Skin epidermis (tissue), 12 donors: ENCODE measurements at regions not wholly inside any gene's neighbourhood (a gene's known extent, or its start where the extent isn't known, plus 50 kb on each side); places are given as distances from the start of the nearest gene placed in this dataset.
"Not testable (repeated sequence)": the region's sequence is repeated elsewhere in the genome, so short reads cannot be mapped to it uniquely, and the experiment has no call there.

Experiments
- H3K27ac ChIP-seq, 21 experiments: fragments of 200-600 bp; sonication (generic) in 11 of 21; one replicate each; pipeline ENCODE4 v1.5.0; 2020; ENCODE audit warnings: mild to moderate bottlenecking in 3 of 21, inconsistent platforms in 2 of 21, moderate library complexity in 2 of 21
- H3K4me3 ChIP-seq, 7 experiments: fragments of 200-600 bp; sonication (generic) in 2 of 7; one replicate each; pipeline ENCODE4 v1.5.0; 2020; ENCODE audit warnings: inconsistent platforms in 2 of 7, mild to moderate bottlenecking in 2 of 7, moderate library complexity in 1 of 7

GRCh38 chr22:47302587-47302986, 540.1 kb downstream of the TBC1D22A start:
- H3K4me3 ChIP-seq, H3K27ac ChIP-seq: not testable (repeated sequence)

- H3K4me3 ChIP-seq, result no peak overlapping the region
- H3K27ac ChIP-seq, result no peak overlapping the region
These were observed 539.5 kb downstream of the TBC1D22A start for GRCh38 chr22:47301820-47302475.

- Histone ChIP-seq H3K4me3 (no peak overlapping the region), H3K27ac (no peak overlapping the region)
These were observed 538.4 kb downstream of the TBC1D22A start for GRCh38 chr22:47300698-47301405.

GRCh38 chr22:47299863-47300697, 537.6 kb downstream of the TBC1D22A start:
- no peak overlapping the region for H3K27ac ChIP-seq
- no peak overlapping the region for H3K4me3 ChIP-seq

GRCh38 chr22:47299211-47299862, 536.9 kb downstream of the TBC1D22A start:
- Histone ChIP-seq H3K27ac (no peak overlapping the region), H3K4me3 (no peak overlapping the region)

- H3K4me3 ChIP-seq, result no peak overlapping the region
- H3K27ac ChIP-seq, result no peak overlapping the region
These were observed 535.8 kb downstream of the TBC1D22A start for GRCh38 chr22:47298017-47298785.

GRCh38 chr22:47297261-47298016, 535.0 kb downstream of the TBC1D22A start:
- Histone ChIP-seq H3K27ac (no peak overlapping the region), H3K4me3 (no peak overlapping the region)

- no peak overlapping the region for H3K27ac ChIP-seq
- H3K4me3 ChIP-seq, result no peak overlapping the region
These were observed 534.2 kb downstream of the TBC1D22A start for GRCh38 chr22:47296405-47297260.

GRCh38 chr22:47295982-47296381, 533.5 kb downstream of the TBC1D22A start:
- Histone ChIP-seq H3K4me3 (no peak overlapping the region), H3K27ac (no peak overlapping the region)

GRCh38 chr22:47295226-47295901, 532.9 kb downstream of the TBC1D22A start:
- H3K27ac ChIP-seq, result no peak overlapping the region
- H3K4me3 ChIP-seq, result no peak overlapping the region

- no peak overlapping the region for H3K27ac ChIP-seq
These were observed 532.1 kb downstream of the TBC1D22A start for GRCh38 chr22:47294576-47294975.

GRCh38 chr22:47294222-47294532, 531.7 kb downstream of the TBC1D22A start:
- H3K27ac ChIP-seq, result no peak overlapping the region
- H3K4me3 ChIP-seq, result no peak overlapping the region

More at GRCh38 chr22:47294576-47294975, 532.1 kb downstream of the TBC1D22A start:
- H3K4me3 ChIP-seq, result no peak overlapping the region

- no peak overlapping the region for H3K27ac ChIP-seq
These were observed 531.1 kb downstream of the TBC1D22A start for GRCh38 chr22:47293368-47294221.

GRCh38 chr22:47292546-47293320, 530.3 kb downstream of the TBC1D22A start:
- Histone ChIP-seq H3K4me3 (no peak overlapping the region), H3K27ac (no peak overlapping the region)

More at GRCh38 chr22:47293368-47294221, 531.1 kb downstream of the TBC1D22A start:
- H3K4me3 ChIP-seq, result no peak overlapping the region
